ENCODE measurements at regions not wholly inside any gene's neighbourhood (a gene's known extent, or its start where the extent isn't known, plus 50 kb on each side); places are given as distances from the start of the nearest gene placed in this dataset.

- TF ChIP-seq EZH2 (IDR thresholded peaks at IDR 0.05; ENCODE audit: insufficient read depth, low read length), result no peak
- no peak for TF ChIP-seq CTCF (IDR thresholded peaks at IDR 0.05; ENCODE audit: insufficient read depth, low read depth, low read length)
These were observed 406.8 kb downstream of the ETS1 start for GRCh38 chr11:128180441-128181087.

All from astrocyte (in vitro differentiated cells and primary cell).